ENCODE measurements at regions not wholly inside any gene's neighbourhood (a gene's known extent, or its start where the extent isn't known, plus 50 kb on each side); places are given as distances from the start of the nearest gene placed in this dataset.

GRCh38 chr7:21064698-21065648 lies 278.3 kb upstream of the SP8 start (continued):
- TF ChIP-seq RAD21 (IDR thresholded peaks at IDR 0.05; ENCODE audit: low read length), result no peak

- Histone ChIP-seq H3K9ac (ENCODE audit: low read depth, low read length) (no peak overlapping the region), H3K4me2 (ENCODE audit: low read depth, low read length) (no peak overlapping the region), H3K4me3 (ENCODE audit: insufficient read depth, low read depth, low read length) (no peak overlapping the region), H3K56ac (ENCODE audit: extremely low read depth, insufficient read depth, low read length) (no peak overlapping the region), H3K9me1 (ENCODE audit: insufficient read depth, low read length) (no peaks in the 10 kb centered on the region), H3K23ac (ENCODE audit: low read depth, low read length) (no peak overlapping the region), H3K36me3 (ENCODE audit: control insufficient read depth, insufficient read depth, low read length) (no peaks in the 10 kb centered on the region), H2AFZ (replicated peaks; ENCODE audit: low read length, poor library complexity) (no peak overlapping the region), H2AK9ac (replicated peaks; ENCODE audit: low read depth, low read length, poor library complexity) (no peak overlapping the region), H3K18ac (ENCODE audit: low read depth, low read length) (no peak overlapping the region), H3K27ac (ENCODE audit: insufficient read depth, low read length) (no peak overlapping the region), H3K4me1 (ENCODE audit: control insufficient read depth, insufficient read depth, low read length) (no peaks in the 10 kb centered on the region), H3K79me1 (ENCODE audit: low read depth in 1 of 2, low read length in 2 of 2) (no peaks in the 10 kb centered on the region), H4K91ac (ENCODE audit: insufficient read depth, low read depth, low read length) (no peak overlapping the region), H2BK120ac (ENCODE audit: low read depth, low read length) (no peak overlapping the region), H4K20me1 (ENCODE audit: insufficient read depth, low read length) (no peaks in the 10 kb centered on the region), H2BK20ac (ENCODE audit: low read depth, low read length) (no peak overlapping the region), H3K14ac (replicated peaks; ENCODE audit: low read depth, low read length) (no peak overlapping the region), H4K8ac (ENCODE audit: low read depth in 2 of 2, low read length in 2 of 2) (no peak overlapping the region), H3K4ac (ENCODE audit: low read depth, low read length) (no peak overlapping the region), H3K27me3 (ENCODE audit: control insufficient read depth, insufficient read depth, low read length) (no peaks in the 10 kb centered on the region), H2BK15ac (ENCODE audit: low read depth, low read length) (no peak overlapping the region), H2BK5ac (ENCODE audit: low read depth, low read length, poor library complexity, severe bottlenecking) (no peak overlapping the region), H3K9me3 (ENCODE audit: control insufficient read depth, insufficient read depth, low read length) (peaks cover 3% of the 10 kb centered on the region; the same call in 1 of the 2 replicates), H4K5ac (ENCODE audit: low read depth, low read length) (no peak overlapping the region), H2AK5ac (ENCODE audit: low read depth, low read length) (no peak overlapping the region)
- ATAC-seq (ENCODE audit: low read depth) (no peak), DNase-seq (no peak)
- no CpG with 5 or more reads among the region's 4 CpGs for WGBS, 2 experiments (ENCODE audit: extremely low coverage in 2 of 2, insufficient read length in 1 of 2)
- dilution Hi-C loops (cut with HindIII; ENCODE audit: low sequenced_read_pairs, unreplicated experiment) (no loop called here), intact Hi-C loops (cut with micrococcal nuclease) (no loop called here), in situ Hi-C loops (cut with MboI; ENCODE audit: low sequenced_read_pairs) (no loop called here)
- CTCF ChIA-PET, result no interaction called here
- POLR2A ChIA-PET (ENCODE audit: unreplicated experiment), result no interaction called here
- no TSS peak for BruUV-seq (replicated peaks)
- TF ChIP-seq POLR2A (IDR thresholded peaks at IDR 0.05; ENCODE audit: low read depth, low read length) (no peak), MAFK (IDR thresholded peaks at IDR 0.05; ENCODE audit: low read depth, low read length) (no peak), BHLHE40 (IDR thresholded peaks at IDR 0.05; ENCODE audit: low read depth, low read length) (no peak), RCOR1 (IDR thresholded peaks at IDR 0.05; ENCODE audit: insufficient replicate concordance, low read length) (no peak), RFX5 (IDR thresholded peaks at IDR 0.05; ENCODE audit: low read depth, low read length) (no peak), SMC3 (IDR thresholded peaks at IDR 0.05; ENCODE audit: low read depth, low read length) (no peak), CHD1 (IDR thresholded peaks at IDR 0.05; ENCODE audit: low read depth, low read length) (no peak), MAZ (IDR thresholded peaks at IDR 0.05; ENCODE audit: borderline replicate concordance, low read depth, low read length) (no peak), NFE2L2 (IDR thresholded peaks at IDR 0.05; ENCODE audit: low read depth, low read length) (no peak), CEBPB (IDR thresholded peaks at IDR 0.05; ENCODE audit: low read depth, low read length) (no peak), RAD21 (IDR thresholded peaks at IDR 0.05; ENCODE audit: low read length) (no peak), MXI1 (IDR thresholded peaks at IDR 0.05; ENCODE audit: borderline replicate concordance, low read depth, low read length) (no peak)
- TF ChIP-seq, protein P1, sequence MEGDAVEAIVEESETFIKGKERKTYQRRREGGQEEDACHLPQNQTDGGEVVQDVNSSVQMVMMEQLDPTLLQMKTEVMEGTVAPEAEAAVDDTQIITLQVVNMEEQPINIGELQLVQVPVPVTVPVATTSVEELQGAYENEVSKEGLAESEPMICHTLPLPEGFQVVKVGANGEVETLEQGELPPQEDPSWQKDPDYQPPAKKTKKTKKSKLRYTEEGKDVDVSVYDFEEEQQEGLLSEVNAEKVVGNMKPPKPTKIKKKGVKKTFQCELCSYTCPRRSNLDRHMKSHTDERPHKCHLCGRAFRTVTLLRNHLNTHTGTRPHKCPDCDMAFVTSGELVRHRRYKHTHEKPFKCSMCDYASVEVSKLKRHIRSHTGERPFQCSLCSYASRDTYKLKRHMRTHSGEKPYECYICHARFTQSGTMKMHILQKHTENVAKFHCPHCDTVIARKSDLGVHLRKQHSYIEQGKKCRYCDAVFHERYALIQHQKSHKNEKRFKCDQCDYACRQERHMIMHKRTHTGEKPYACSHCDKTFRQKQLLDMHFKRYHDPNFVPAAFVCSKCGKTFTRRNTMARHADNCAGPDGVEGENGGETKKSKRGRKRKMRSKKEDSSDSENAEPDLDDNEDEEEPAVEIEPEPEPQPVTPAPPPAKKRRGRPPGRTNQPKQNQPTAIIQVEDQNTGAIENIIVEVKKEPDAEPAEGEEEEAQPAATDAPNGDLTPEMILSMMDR (conservative IDR thresholded peaks at IDR 0.05; ENCODE audit: low read depth, low read length), result no peak
- TF ChIP-seq, protein P2, sequence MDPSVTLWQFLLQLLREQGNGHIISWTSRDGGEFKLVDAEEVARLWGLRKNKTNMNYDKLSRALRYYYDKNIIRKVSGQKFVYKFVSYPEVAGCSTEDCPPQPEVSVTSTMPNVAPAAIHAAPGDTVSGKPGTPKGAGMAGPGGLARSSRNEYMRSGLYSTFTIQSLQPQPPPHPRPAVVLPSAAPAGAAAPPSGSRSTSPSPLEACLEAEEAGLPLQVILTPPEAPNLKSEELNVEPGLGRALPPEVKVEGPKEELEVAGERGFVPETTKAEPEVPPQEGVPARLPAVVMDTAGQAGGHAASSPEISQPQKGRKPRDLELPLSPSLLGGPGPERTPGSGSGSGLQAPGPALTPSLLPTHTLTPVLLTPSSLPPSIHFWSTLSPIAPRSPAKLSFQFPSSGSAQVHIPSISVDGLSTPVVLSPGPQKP (IDR thresholded peaks at IDR 0.05; ENCODE audit: borderline replicate concordance, low read depth, low read length), result no peak
These were observed 279.5 kb upstream of the SP8 start for GRCh38 chr7:21066221-21066620.
